Activated T-helper 2 cell treated with anti-CD3 and anti-CD28 coated beads, Interferon-gamma antibody, Interleukin-2, Interleukin-4, amounts not matched to agents 10 μg/mL and 5 μg/mL and 100 μg/mL, durations not matched to agents 14 hours and 24 hours and 36 hours (primary cell): ENCODE measurements at regions not wholly inside any gene's neighbourhood (a gene's known extent, or its start where the extent isn't known, plus 50 kb on each side); places are given as distances from the start of the nearest gene placed in this dataset.

Source experiments
- DNase-seq: peaks from one replicate; pipeline ENCODE4 v3.0.0; 2021; ENCODE audit warnings: low spot score
- H3K27ac Mint-ChIP-seq: one replicate; pipeline ENCODE4 v1.8.0; 2021; ENCODE audit warnings: mixed read lengths
- H3K27me3 Mint-ChIP-seq: one replicate; pipeline ENCODE4 v1.8.0; 2021; ENCODE audit warnings: low read depth, mixed read lengths
- H3K36me3 Mint-ChIP-seq: one replicate; pipeline ENCODE4 v1.8.0; 2021; ENCODE audit warnings: low read depth, mixed read lengths
- H3K4me1 Mint-ChIP-seq: one replicate; pipeline ENCODE4 v1.8.0; 2021; ENCODE audit warnings: low read depth, mixed read lengths
- H3K4me3 Mint-ChIP-seq: one replicate; pipeline ENCODE4 v1.8.0; 2021; ENCODE audit warnings: low read depth, mild to moderate bottlenecking, moderate library complexity, mixed read lengths
- H3K9me3 Mint-ChIP-seq: one replicate; pipeline ENCODE4 v1.8.0; 2021; ENCODE audit warnings: mixed read lengths
- intact Hi-C: fragments of 100-400 bp; cut with micrococcal nuclease; formaldehyde crosslinking; loops from one replicate; pipeline ENCODE4 v1.15.1; 2023

GRCh38 chr9:18215626-18216025 is 258.3 kb upstream of the ADAMTSL1 start:
- no peaks in the 10 kb centered on the region for H3K9me3 Mint-ChIP-seq
- H3K27ac Mint-ChIP-seq, result no peak overlapping the region
- no peaks in the 10 kb centered on the region for H3K27me3 Mint-ChIP-seq
- no peaks in the 10 kb centered on the region for H3K36me3 Mint-ChIP-seq
- no peaks in the 10 kb centered on the region for H3K4me1 Mint-ChIP-seq
- intact Hi-C loops, result loop anchor here (10.0 kb wide), 1 partner anchor 681 kb away; no protein-coding TSS in a partner anchor
- no peak for DNase-seq
- no peak overlapping the region for H3K4me3 Mint-ChIP-seq

GRCh38 chr9:18216376-18216775 is 257.6 kb upstream of the ADAMTSL1 start:
- H3K4me1 Mint-ChIP-seq, result no peaks in the 10 kb centered on the region
- no peak for DNase-seq
- no peaks in the 10 kb centered on the region for H3K9me3 Mint-ChIP-seq
- no peaks in the 10 kb centered on the region for H3K27me3 Mint-ChIP-seq
- no peaks in the 10 kb centered on the region for H3K36me3 Mint-ChIP-seq
- no peak overlapping the region for H3K27ac Mint-ChIP-seq
- intact Hi-C loops, result loop anchor here (10.0 kb wide), 1 partner anchor 682 kb away; no protein-coding TSS in a partner anchor
- H3K4me3 Mint-ChIP-seq, result no peak overlapping the region

GRCh38 chr9:18228101-18228500 is 245.9 kb upstream of the ADAMTSL1 start:
- no peak for DNase-seq
- Mint-ChIP-seq H3K4me3 (no peak overlapping the region), H3K4me1 (no peaks in the 10 kb centered on the region), H3K27me3 (no peaks in the 10 kb centered on the region), H3K27ac (no peak overlapping the region), H3K36me3 (no peaks in the 10 kb centered on the region), H3K9me3 (no peaks in the 10 kb centered on the region)
- intact Hi-C loops, result no loop called here

- H3K27me3 Mint-ChIP-seq, result no peaks in the 10 kb centered on the region
- H3K4me3 Mint-ChIP-seq, result no peak overlapping the region
- H3K27ac Mint-ChIP-seq, result no peak overlapping the region
- intact Hi-C loops, result no loop called here
- H3K36me3 Mint-ChIP-seq, result no peaks in the 10 kb centered on the region
- H3K4me1 Mint-ChIP-seq, result no peaks in the 10 kb centered on the region
- DNase-seq, result no peak
- no peaks in the 10 kb centered on the region for H3K9me3 Mint-ChIP-seq
Measured at GRCh38 chr9:18229992-18230676, 243.8 kb upstream of the ADAMTSL1 start.

GRCh38 chr9:18233311-18233710 is 240.6 kb upstream of the ADAMTSL1 start:
- no peak overlapping the region for H3K27ac Mint-ChIP-seq
- intact Hi-C loops, result no loop called here
- no peaks in the 10 kb centered on the region for H3K9me3 Mint-ChIP-seq
- H3K36me3 Mint-ChIP-seq, result no peaks in the 10 kb centered on the region
- H3K27me3 Mint-ChIP-seq, result no peaks in the 10 kb centered on the region
- no peak for DNase-seq
- H3K4me1 Mint-ChIP-seq, result no peaks in the 10 kb centered on the region
- H3K4me3 Mint-ChIP-seq, result no peak overlapping the region

GRCh38 chr9:18233776-18234445 is 240.0 kb upstream of the ADAMTSL1 start:
- DNase-seq, result no peak
- Mint-ChIP-seq H3K9me3 (no peaks in the 10 kb centered on the region), H3K27ac (no peak overlapping the region), H3K4me3 (no peak overlapping the region), H3K4me1 (no peaks in the 10 kb centered on the region), H3K36me3 (no peaks in the 10 kb centered on the region), H3K27me3 (no peaks in the 10 kb centered on the region)
- intact Hi-C loops, result no loop called here

GRCh38 chr9:18235181-18235908 is 238.6 kb upstream of the ADAMTSL1 start:
- DNase-seq, result no peak
- intact Hi-C loops, result no loop called here
- Mint-ChIP-seq H3K4me1 (no peaks in the 10 kb centered on the region), H3K27ac (no peak overlapping the region), H3K36me3 (no peaks in the 10 kb centered on the region), H3K9me3 (no peaks in the 10 kb centered on the region), H3K27me3 (no peaks in the 10 kb centered on the region), H3K4me3 (no peak overlapping the region)

GRCh38 chr9:18236336-18236735 is 237.6 kb upstream of the ADAMTSL1 start:
- Mint-ChIP-seq H3K4me1 (no peaks in the 10 kb centered on the region), H3K4me3 (no peak overlapping the region), H3K27ac (no peak overlapping the region), H3K27me3 (no peaks in the 10 kb centered on the region), H3K36me3 (no peaks in the 10 kb centered on the region), H3K9me3 (no peaks in the 10 kb centered on the region)
- intact Hi-C loops, result no loop called here
- no peak for DNase-seq

- H3K36me3 Mint-ChIP-seq, result no peaks in the 10 kb centered on the region
- H3K27ac Mint-ChIP-seq, result no peak overlapping the region
- no peaks in the 10 kb centered on the region for H3K9me3 Mint-ChIP-seq
- intact Hi-C loops, result no loop called here
- H3K4me1 Mint-ChIP-seq, result no peaks in the 10 kb centered on the region
- no peaks in the 10 kb centered on the region for H3K27me3 Mint-ChIP-seq
- H3K4me3 Mint-ChIP-seq, result no peak overlapping the region
- no peak for DNase-seq
Measured at GRCh38 chr9:18237776-18238175, 236.2 kb upstream of the ADAMTSL1 start.

- Mint-ChIP-seq H3K36me3 (no peaks in the 10 kb centered on the region), H3K27ac (no peak overlapping the region), H3K27me3 (no peaks in the 10 kb centered on the region), H3K4me1 (no peaks in the 10 kb centered on the region), H3K4me3 (no peak overlapping the region), H3K9me3 (peaks cover 2% of the 10 kb centered on the region)
- intact Hi-C loops, result no loop called here
- no peak for DNase-seq
Measured at GRCh38 chr9:18238254-18238653, 235.7 kb upstream of the ADAMTSL1 start.

GRCh38 chr9:18238752-18239447 is 235.1 kb upstream of the ADAMTSL1 start:
- no peak overlapping the region for H3K27ac Mint-ChIP-seq
- peaks cover 6% of the 10 kb centered on the region for H3K9me3 Mint-ChIP-seq
- no peak for DNase-seq
- H3K27me3 Mint-ChIP-seq, result no peaks in the 10 kb centered on the region
- no peaks in the 10 kb centered on the region for H3K36me3 Mint-ChIP-seq
- no peak overlapping the region for H3K4me3 Mint-ChIP-seq
- intact Hi-C loops, result no loop called here
- H3K4me1 Mint-ChIP-seq, result no peaks in the 10 kb centered on the region

- no peaks in the 10 kb centered on the region for H3K36me3 Mint-ChIP-seq
- intact Hi-C loops, result no loop called here
- no peaks in the 10 kb centered on the region for H3K27me3 Mint-ChIP-seq
- peaks cover 6% of the 10 kb centered on the region for H3K9me3 Mint-ChIP-seq
- no peaks in the 10 kb centered on the region for H3K4me1 Mint-ChIP-seq
- H3K27ac Mint-ChIP-seq, result no peak overlapping the region
- no peak overlapping the region for H3K4me3 Mint-ChIP-seq
- DNase-seq, result no peak
Measured at GRCh38 chr9:18240213-18240612, 233.7 kb upstream of the ADAMTSL1 start.
